ENCODE measurements at regions not wholly inside any gene's neighbourhood (a gene's known extent, or its start where the extent isn't known, plus 50 kb on each side); places are given as distances from the start of the nearest gene placed in this dataset.

DNA sequence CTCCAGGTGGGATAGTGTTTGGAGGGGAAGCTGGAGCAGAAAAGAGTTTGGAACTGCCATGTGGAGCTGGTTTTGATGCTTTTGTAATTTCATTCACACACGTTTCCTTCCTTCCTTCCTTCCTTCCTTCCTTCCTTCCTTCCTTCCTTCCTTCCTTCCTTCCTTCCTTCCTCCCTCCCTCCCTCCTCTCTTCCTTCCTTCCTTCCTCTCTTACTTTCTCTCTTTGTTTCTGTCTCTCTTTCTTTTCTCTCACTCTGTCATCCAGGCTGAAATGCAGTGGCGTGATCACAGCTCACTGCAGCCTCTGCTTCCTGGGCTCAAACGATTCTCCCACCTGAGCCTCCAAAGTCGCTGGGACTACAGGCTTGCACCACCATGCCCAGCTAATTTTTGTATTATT lies 168.0 kb upstream of the ARID2 start:
- TF ChIP-seq CHD2 (IDR thresholded peaks at IDR 0.05; ENCODE audit: low read depth, low read length) (no peak), HCFC1 (IDR thresholded peaks at IDR 0.05; ENCODE audit: low read depth, low read length) (no peak), RFX5 (IDR thresholded peaks at IDR 0.05; ENCODE audit: low read depth, low read length) (no peak)
- TF ChIP-seq, protein P1, sequence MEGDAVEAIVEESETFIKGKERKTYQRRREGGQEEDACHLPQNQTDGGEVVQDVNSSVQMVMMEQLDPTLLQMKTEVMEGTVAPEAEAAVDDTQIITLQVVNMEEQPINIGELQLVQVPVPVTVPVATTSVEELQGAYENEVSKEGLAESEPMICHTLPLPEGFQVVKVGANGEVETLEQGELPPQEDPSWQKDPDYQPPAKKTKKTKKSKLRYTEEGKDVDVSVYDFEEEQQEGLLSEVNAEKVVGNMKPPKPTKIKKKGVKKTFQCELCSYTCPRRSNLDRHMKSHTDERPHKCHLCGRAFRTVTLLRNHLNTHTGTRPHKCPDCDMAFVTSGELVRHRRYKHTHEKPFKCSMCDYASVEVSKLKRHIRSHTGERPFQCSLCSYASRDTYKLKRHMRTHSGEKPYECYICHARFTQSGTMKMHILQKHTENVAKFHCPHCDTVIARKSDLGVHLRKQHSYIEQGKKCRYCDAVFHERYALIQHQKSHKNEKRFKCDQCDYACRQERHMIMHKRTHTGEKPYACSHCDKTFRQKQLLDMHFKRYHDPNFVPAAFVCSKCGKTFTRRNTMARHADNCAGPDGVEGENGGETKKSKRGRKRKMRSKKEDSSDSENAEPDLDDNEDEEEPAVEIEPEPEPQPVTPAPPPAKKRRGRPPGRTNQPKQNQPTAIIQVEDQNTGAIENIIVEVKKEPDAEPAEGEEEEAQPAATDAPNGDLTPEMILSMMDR (IDR thresholded peaks at IDR 0.05 in 2 of 3, conservative IDR thresholded peaks at IDR 0.05 in 1 of 3; ENCODE audit: insufficient read depth in 2 of 3, low read depth in 1 of 3, low read length in 3 of 3): no peak

Measured in K562 (cell line).